Activated T-cell treated with anti-CD3 and anti-CD28 coated beads for 4 hours (primary cell): ENCODE measurements at regions not wholly inside any gene's neighbourhood (a gene's known extent, or its start where the extent isn't known, plus 50 kb on each side); places are given as distances from the start of the nearest gene placed in this dataset.
"Not testable (repeated sequence)": the region's sequence is repeated elsewhere in the genome, so short reads cannot be mapped to it uniquely, and the experiment has no call there.

Source experiments
- DNase-seq: peaks from one replicate; pipeline ENCODE4 v3.0.0-alpha.2; 2020

DNA sequence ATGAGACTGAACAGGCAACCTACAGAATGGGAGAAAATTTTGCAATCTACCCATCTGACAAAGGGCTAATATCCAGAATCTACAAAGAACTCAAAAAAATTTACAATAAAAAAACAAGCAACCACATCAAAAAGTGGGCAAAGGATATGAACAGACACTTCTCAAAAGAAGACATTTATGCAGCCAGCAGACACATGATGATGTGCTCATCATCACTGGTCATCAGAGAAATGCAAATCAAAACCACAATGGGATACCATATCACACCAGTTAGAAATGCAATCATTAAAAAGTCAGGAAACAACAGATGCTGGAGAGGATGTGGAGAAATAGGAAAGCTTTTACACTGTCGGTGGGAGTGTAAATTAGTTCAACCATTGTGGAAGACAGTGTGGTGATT is 51.7 kb upstream of the PAXBP1 start:
- DNase-seq: not testable (repeated sequence)

- no peak for DNase-seq
Observed at GRCh38 chr21:32824950-32825349, 53.4 kb upstream of the PAXBP1 start.

DNA sequence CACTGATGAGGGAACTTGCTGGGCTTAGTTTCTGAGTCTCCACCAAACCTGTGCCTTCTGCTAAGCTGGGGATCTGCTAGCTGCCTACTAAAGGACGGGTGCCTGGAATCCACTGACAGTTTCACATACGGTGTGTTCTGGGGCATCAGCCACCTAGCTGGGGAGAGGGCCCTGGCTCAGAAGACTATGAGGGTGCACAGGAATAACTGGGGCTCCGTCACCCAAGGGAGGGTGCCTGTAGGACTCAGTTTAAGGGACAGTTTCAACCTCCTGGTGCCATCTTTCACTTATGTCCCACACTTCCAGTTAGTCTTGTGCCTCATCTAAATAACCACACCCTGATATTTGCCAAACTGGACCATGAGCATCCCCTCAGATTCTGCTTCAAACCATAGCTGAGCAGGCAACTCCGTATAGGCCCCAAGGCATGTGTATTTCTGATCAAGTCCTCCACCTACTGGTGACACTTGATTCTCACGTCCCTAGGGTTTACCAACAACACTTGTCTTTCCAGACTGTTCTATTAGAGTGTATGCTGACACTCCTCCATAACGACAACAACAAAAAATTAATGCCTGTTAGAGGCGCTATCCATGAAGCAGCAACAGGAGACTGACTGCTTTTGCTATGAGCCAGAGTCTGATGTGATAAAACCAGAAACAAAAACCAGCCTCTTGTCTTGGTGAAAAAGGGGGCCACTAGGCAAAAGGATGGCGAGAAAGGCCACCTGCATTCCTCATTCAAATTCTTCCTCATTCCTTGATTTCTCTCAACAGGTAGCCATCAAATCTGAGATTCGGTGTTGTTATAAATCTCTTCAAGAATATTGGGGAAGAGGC is 55.0 kb upstream of the PAXBP1 start:
- DNase-seq: peak; percentile 16

DNA sequence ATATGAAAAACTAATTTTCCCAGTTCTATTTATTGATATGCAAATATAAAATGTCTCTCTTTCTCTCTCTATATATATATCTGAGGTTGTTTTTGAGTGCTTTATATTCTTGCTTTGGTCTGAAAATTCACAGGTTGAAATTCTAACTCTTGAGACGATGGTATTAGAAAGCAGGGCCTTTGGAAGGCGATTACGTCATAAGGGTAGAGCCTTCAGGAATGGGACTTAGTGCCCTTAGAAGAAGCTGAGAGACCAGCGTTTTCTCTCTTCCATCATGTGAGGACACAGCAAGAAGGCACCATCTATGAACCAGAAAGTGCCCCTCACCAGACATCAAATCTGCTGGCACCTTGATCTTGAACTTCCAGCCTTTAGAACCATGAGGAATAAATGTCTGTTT is 57.4 kb upstream of the PAXBP1 start:
- no peak for DNase-seq

GRCh38 chr21:32829504-32829903 is 57.9 kb upstream of the PAXBP1 start:
- DNase-seq: no peak

DNA sequence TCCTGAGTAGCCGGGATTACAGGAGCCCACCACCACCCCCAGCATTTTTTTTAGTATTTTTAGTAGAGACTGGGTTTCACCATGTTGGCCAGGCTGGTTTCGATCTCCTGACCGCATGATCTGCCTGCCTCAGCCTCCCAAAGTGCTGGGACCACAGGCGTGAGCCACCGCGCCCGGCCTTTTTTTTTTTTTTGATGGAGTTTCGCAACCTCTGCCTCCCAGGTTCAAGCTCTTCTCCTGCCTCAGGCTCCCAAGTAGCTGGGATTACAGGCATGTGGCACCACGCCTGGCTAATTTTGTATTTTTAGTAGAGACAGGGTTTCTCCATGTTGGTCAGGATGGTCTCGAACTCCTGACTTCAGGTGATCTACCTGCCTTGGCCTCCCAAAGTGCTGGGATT is 60.2 kb upstream of the PAXBP1 start:
- DNase-seq: not testable (repeated sequence)

DNA sequence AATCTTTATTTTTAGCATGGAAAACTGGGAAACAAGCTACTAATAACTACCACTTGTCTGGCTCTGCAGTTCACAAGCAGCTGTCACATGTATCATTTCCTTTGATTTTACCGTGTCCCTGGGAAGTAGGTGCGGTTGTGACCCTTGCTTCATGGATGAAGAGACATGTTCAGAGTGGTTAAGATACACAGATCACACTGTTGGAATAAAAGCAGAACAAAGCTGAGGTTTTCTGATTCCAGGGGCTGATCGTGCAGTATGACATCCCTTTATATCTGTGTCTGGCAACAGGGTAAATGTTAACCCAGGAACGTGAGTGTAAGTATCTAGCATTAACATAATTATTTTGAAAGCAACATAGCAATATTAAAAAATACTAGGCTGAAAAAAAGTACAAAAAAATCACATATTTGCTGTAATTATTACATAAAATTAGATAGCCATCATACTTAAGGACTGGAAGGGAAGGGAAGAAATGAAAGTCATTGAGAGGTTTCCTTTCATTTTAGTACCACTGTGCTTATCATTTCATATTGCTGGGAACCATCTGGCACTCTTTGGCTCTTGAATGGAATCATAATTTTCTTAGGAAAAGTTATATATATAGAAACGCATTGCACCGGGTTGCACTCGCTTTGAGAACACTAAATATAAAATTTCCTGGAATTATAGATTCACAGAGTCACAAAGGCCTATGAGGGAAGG is 62.8 kb upstream of the PAXBP1 start:
- DNase-seq: no peak

DNA sequence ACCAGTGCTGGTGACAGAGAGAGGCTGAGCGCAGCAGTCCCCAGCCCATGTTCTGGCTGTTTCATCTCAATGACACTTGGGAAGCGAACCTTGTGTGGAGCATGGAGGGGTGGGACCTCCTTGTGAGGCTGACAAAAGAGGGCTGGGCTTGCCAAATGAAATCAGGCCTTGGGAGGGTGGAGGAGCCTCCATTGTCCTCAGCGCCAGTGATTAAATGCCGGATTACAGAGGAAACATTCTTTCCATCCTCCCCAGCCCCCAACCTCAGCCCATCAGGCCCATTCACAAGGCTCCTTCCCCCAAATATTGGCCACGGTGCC is 63.3 kb upstream of the PAXBP1 start:
- DNase-seq: no peak

DNA sequence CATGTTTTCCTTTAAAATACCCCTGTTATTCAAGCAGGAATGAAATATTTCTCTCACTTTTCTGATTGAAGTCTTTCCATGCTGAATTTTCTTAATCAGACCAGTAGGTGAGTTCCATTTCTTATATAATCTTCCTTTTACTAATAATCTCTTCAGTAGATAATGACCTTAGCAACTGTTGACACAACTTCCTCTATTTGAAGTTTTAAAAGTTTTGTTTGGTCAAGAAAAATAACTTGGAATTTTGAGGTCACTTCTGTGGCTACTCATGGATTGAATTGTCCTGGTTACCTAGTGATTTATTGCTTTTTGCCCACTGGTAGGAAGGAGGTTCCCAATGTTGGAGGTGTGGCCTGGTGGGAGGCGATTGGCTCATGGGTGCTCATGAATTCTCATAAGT is 70.6 kb upstream of the PAXBP1 start:
- DNase-seq: no peak

DNA sequence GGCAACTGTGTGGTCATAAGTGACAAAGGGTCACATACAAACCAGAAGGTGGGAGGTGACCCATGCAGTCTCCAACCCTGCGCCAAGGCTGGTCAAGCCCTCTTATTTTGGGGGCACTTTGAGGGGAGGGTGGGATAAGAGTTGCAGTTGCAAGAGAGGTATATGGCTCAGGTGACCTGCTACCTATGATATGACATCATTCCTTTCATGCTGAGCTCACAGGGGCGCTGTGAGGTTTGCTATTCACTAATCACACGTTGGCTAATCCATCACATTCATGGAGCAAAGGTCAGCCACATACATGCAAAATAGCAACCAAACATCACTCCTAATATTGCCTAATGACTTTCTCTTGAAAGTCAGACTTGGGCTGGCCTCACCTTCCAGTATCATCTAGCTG is 72.0 kb upstream of the PAXBP1 start:
- DNase-seq: no peak

DNA sequence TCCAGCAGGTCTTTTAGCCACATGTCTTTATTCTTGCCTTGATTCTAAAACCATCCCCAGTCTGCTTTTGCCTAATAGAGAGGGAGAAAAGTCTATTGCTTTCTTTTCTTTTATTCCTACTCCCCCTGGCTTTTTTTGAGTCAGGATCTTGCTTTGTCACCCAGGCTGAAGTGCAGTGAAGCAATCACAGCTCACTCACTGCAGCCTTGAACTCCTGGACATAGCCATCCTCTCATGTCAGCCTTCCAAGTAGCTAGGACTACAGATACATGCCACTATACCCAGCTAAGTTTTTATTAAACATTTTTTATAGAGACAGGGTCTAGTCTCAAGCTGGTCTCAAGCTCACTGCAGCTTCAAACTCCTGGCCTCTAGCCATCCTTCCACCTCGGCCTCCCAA is 72.5 kb upstream of the PAXBP1 start:
- no peak for DNase-seq

- DNase-seq: no peak
Observed at GRCh38 chr21:32844653-32845436, 73.3 kb upstream of the PAXBP1 start.

GRCh38 chr21:32858628-32859027 is 87.1 kb upstream of the PAXBP1 start:
- no peak for DNase-seq

DNA sequence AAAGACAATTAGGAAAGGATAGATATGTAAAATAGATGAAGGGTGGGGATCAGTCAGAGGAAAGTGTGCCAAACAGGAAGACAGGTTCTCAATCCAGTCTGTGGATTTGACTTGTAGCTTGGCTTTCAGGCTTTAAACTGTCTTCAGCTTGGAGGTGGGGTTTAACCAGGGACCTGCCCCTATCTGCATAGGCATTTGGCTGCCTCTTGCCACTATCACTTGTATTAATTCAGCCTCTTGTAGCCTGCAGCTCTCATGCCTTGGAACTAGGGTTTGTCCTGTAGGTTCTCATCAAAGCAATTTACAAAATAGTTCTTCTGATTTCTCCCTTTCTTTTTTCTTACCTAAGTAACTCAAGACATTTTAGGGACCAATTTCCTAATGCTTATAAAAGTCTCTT is 88.8 kb upstream of the PAXBP1 start:
- no peak for DNase-seq

GRCh38 chr21:32861866-32862265 is 90.3 kb upstream of the PAXBP1 start:
- no peak for DNase-seq

- no peak for DNase-seq
Observed at GRCh38 chr21:32867597-32867996, 96.0 kb upstream of the PAXBP1 start.

DNA sequence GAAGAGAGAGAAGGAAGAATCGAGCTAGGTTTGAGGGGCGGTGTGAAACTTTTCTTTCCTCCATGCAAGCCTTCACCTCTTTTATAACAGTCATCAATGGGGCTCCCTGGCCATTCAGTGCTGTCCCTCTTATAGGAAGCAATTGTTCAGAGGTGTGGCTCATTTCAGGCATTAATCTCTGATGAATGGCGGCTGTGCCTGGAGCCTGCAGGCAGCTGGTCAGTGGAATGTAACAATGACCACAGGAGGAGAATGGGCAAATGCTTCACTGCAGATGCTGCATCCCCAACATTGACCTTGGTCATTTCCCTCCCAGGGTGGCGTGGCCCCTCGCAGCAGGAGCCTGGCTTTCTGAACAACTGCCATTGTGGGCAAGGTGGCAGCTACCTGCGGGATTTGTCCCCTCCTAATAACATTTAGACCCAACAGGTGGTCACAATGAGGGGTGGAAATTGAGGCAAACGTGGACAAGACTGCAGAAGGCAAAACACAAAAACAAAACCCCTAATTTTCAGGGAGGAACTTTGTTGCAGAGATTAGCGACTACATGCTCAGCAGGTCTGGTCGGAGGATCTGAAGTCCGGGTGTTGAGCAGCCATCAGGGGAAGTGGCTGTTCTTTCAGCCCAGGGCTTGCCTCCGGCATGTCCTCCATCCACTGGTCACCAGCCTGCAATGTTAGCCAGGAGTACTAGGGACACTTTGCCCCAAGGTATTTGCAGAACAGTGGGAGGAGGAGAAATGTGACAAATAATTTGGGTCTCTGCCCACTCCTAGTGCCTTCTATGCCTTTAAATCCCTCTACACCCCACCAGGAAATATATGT is 97.3 kb upstream of the PAXBP1 start:
- DNase-seq: no peak

GRCh38 chr21:32869459-32869858 is 97.9 kb upstream of the PAXBP1 start:
- no peak for DNase-seq

- DNase-seq: no peak
Observed at GRCh38 chr21:32876426-32876825, 104.9 kb upstream of the PAXBP1 start.

DNA sequence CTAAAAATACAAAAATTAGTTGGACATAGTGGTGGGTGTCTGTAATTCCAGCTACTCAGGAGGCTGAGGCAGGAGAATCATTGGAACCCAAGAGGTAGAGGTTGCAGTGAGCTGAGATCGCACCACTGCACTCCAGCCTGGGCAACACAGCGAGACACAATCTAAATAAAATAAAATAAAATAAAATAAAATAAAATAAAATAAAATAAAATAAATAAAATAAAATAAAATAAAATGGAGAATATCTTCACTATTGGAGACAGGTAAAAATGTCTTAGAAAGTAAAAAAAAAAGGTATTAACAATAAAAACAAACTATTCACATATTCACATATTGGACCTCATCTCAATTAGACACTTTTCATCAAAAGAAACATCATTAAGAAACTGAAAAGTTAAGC is 106.3 kb upstream of the PAXBP1 start:
- not testable (repeated sequence) for DNase-seq

GRCh38 chr21:32878661-32879060 is 107.1 kb upstream of the PAXBP1 start:
- DNase-seq: no peak

- no peak for DNase-seq
Observed at GRCh38 chr21:32881458-32881857, 109.9 kb upstream of the PAXBP1 start.

GRCh38 chr21:32884062-32884461 is 112.5 kb upstream of the PAXBP1 start:
- DNase-seq: no peak
